Osteocyte (in vitro differentiated cells): ENCODE measurements at regions not wholly inside any gene's neighbourhood (a gene's known extent, or its start where the extent isn't known, plus 50 kb on each side); places are given as distances from the start of the nearest gene placed in this dataset.

ENCODE experiments used
- DNase-seq: peaks from one replicate; pipeline ENCODE4 v3.0.0; 2021; ENCODE audit warnings: mixed read lengths; ENCODE audit not compliant: unreplicated experiment; ENCODE audit errors: extremely low spot score
- H3K27ac Mint-ChIP-seq: one replicate; pipeline ENCODE4 v1.8.0; 2021; ENCODE audit warnings: mild to moderate bottlenecking, mixed read lengths; ENCODE audit not compliant: unreplicated experiment
- H3K27me3 Mint-ChIP-seq: one replicate; pipeline ENCODE4 v1.8.0; 2021; ENCODE audit warnings: mixed read lengths; ENCODE audit not compliant: unreplicated experiment
- H3K36me3 Mint-ChIP-seq: one replicate; pipeline ENCODE4 v1.8.0; 2021; ENCODE audit warnings: mixed read lengths; ENCODE audit not compliant: unreplicated experiment
- H3K4me1 Mint-ChIP-seq: one replicate; pipeline ENCODE4 v1.8.0; 2021; ENCODE audit warnings: mixed read lengths; ENCODE audit not compliant: unreplicated experiment
- H3K4me3 Mint-ChIP-seq: one replicate; pipeline ENCODE4 v1.8.0; 2021; ENCODE audit warnings: mild to moderate bottlenecking, moderate library complexity, mixed read lengths; ENCODE audit not compliant: unreplicated experiment
- H3K9me3 Mint-ChIP-seq: one replicate; pipeline ENCODE4 v1.8.0; 2021; ENCODE audit warnings: mixed read lengths; ENCODE audit not compliant: unreplicated experiment
- TF ChIP-seq, protein P1 (sequence below): fragments of 200-600 bp; sonication (generic); IDR thresholded peaks from 2 replicates; pipeline ENCODE4 v1.5.0; 2021; ENCODE audit warnings: antibody characterized with exemption, mild to moderate bottlenecking, moderate library complexity

- no peak overlapping the region for H3K27ac Mint-ChIP-seq
- no peaks in the 10 kb centered on the region for H3K4me1 Mint-ChIP-seq
- H3K9me3 Mint-ChIP-seq = peaks cover 39% of the 10 kb centered on the region
Measured at GRCh38 chr4:12042818-12043217, 614.1 kb upstream of the HS3ST1 start.

DNA sequence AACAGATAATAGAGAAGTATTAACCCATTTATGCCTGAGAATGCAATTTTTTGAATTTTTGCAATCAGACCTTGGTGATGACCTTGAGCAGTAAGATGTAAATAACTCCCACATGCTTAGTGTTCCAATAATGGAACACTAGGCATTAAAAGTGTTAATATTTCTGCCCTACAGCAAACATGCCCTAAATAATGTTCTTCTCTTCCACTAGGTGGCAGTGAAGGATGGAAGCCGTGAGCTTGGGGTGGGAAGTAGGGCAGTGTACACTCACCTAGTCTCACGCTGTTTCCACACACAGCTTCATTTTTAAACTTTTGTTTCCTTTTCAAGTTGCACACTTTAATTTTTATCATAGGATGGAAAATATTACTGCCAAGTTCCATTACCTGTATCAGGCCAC lies 613.1 kb upstream of the HS3ST1 start:
- DNase-seq = no peak
- Mint-ChIP-seq H3K4me3 (no peak overlapping the region), H3K9me3 (peaks cover 46% of the 10 kb centered on the region), H3K27ac (no peak overlapping the region), H3K36me3 (no peaks in the 10 kb centered on the region), H3K27me3 (no peaks in the 10 kb centered on the region), H3K4me1 (no peaks in the 10 kb centered on the region)
- TF ChIP-seq, protein P1, sequence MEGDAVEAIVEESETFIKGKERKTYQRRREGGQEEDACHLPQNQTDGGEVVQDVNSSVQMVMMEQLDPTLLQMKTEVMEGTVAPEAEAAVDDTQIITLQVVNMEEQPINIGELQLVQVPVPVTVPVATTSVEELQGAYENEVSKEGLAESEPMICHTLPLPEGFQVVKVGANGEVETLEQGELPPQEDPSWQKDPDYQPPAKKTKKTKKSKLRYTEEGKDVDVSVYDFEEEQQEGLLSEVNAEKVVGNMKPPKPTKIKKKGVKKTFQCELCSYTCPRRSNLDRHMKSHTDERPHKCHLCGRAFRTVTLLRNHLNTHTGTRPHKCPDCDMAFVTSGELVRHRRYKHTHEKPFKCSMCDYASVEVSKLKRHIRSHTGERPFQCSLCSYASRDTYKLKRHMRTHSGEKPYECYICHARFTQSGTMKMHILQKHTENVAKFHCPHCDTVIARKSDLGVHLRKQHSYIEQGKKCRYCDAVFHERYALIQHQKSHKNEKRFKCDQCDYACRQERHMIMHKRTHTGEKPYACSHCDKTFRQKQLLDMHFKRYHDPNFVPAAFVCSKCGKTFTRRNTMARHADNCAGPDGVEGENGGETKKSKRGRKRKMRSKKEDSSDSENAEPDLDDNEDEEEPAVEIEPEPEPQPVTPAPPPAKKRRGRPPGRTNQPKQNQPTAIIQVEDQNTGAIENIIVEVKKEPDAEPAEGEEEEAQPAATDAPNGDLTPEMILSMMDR = no peak

More at GRCh38 chr4:12042818-12043217, 614.1 kb upstream of the HS3ST1 start:
- no peaks in the 10 kb centered on the region for H3K36me3 Mint-ChIP-seq
- no peak overlapping the region for H3K4me3 Mint-ChIP-seq
- TF ChIP-seq, protein P1 = no peak
- no peaks in the 10 kb centered on the region for H3K27me3 Mint-ChIP-seq
- no peak for DNase-seq

DNA sequence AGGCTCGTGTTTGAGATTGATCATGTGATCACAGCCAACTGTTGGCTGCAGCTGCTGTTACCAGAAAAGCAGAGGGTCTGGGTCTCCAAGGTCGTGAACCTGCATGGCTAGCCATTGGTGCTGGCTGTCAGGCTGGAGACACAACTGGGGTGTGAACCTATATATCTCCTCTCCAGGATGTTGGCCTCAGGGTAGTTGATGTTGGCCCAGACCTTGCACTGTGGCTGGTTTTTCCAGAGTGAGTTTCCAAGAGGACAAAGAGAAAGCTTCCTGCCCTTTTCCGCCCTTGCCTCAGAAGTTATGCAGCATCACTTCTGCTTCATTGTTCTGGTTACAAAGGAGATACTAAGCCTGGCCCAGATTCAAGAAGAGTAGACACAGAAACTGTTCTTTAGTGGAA lies 607.8 kb upstream of the HS3ST1 start:
- DNase-seq = no peak
- H3K27ac Mint-ChIP-seq = no peak overlapping the region
- TF ChIP-seq, protein P1 = no peak
- H3K36me3 Mint-ChIP-seq = no peaks in the 10 kb centered on the region
- H3K9me3 Mint-ChIP-seq = peaks cover 55% of the 10 kb centered on the region
- no peaks in the 10 kb centered on the region for H3K27me3 Mint-ChIP-seq
- H3K4me1 Mint-ChIP-seq = no peaks in the 10 kb centered on the region
- no peak overlapping the region for H3K4me3 Mint-ChIP-seq

DNA sequence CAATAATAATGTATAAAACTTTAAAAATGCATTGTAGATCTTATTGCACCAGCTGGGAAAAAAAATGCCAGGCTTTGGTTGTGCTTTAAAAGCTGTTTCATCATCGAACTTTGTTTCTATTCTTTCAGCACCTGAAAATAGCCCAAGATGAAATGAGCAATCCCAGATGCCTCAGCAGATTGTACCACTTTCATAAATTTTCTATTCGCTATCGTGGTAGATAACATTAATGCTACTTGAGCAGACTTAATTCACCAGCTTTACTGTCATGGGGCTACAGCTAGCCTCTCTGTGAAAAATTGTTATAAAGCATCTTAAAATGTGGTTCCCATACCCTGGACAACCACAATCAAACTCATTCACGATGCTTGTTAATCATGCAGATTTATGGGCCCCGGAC lies 599.6 kb upstream of the HS3ST1 start:
- Mint-ChIP-seq H3K27me3 (no peaks in the 10 kb centered on the region), H3K27ac (no peak overlapping the region), H3K9me3 (peaks cover 26% of the 10 kb centered on the region), H3K36me3 (no peaks in the 10 kb centered on the region), H3K4me1 (no peaks in the 10 kb centered on the region), H3K4me3 (no peak overlapping the region)
- TF ChIP-seq, protein P1 = no peak
- DNase-seq = no peak

GRCh38 chr4:12022409-12022808 lies 593.7 kb upstream of the HS3ST1 start:
- Mint-ChIP-seq H3K4me3 (no peak overlapping the region), H3K27ac (no peak overlapping the region), H3K9me3 (peaks cover 39% of the 10 kb centered on the region), H3K36me3 (no peaks in the 10 kb centered on the region), H3K27me3 (no peaks in the 10 kb centered on the region), H3K4me1 (no peaks in the 10 kb centered on the region)
- no peak for DNase-seq
- TF ChIP-seq, protein P1 = no peak
